ENCODE measurements at regions not wholly inside any gene's neighbourhood (a gene's known extent, or its start where the extent isn't known, plus 50 kb on each side); places are given as distances from the start of the nearest gene placed in this dataset.

DNA sequence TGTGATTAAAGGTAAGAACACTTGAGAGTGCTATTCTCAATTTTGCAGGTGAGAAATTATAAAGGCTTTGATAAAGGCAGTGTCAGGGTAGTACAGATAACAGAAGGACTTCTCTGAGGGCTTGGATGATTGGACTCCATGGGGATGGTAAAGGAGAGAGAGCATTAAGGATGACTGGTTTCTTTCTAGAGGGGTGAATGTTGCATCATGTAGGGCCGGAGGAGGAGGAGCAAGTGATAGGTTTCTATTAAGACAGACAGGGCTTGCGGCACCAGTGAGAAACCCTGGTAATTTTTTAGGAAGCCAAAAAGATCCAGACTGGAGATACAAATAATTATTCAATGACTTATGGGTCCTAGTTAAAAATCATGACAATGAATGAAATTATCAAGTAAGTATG, 230.7 kb upstream of the MME start:
- TF ChIP-seq CREB1 (IDR thresholded peaks at IDR 0.05; ENCODE audit: low read depth): no peak
- TF ChIP-seq, protein P1, sequence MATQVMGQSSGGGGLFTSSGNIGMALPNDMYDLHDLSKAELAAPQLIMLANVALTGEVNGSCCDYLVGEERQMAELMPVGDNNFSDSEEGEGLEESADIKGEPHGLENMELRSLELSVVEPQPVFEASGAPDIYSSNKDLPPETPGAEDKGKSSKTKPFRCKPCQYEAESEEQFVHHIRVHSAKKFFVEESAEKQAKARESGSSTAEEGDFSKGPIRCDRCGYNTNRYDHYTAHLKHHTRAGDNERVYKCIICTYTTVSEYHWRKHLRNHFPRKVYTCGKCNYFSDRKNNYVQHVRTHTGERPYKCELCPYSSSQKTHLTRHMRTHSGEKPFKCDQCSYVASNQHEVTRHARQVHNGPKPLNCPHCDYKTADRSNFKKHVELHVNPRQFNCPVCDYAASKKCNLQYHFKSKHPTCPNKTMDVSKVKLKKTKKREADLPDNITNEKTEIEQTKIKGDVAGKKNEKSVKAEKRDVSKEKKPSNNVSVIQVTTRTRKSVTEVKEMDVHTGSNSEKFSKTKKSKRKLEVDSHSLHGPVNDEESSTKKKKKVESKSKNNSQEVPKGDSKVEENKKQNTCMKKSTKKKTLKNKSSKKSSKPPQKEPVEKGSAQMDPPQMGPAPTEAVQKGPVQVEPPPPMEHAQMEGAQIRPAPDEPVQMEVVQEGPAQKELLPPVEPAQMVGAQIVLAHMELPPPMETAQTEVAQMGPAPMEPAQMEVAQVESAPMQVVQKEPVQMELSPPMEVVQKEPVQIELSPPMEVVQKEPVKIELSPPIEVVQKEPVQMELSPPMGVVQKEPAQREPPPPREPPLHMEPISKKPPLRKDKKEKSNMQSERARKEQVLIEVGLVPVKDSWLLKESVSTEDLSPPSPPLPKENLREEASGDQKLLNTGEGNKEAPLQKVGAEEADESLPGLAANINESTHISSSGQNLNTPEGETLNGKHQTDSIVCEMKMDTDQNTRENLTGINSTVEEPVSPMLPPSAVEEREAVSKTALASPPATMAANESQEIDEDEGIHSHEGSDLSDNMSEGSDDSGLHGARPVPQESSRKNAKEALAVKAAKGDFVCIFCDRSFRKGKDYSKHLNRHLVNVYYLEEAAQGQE (IDR thresholded peaks at IDR 0.05; ENCODE audit: low read depth): no peak
- TF ChIP-seq TEAD4 (IDR thresholded peaks at IDR 0.05): no peak
- no peak for TF ChIP-seq EGR1 (IDR thresholded peaks at IDR 0.05)
- TF ChIP-seq EP300 (IDR thresholded peaks at IDR 0.05; ENCODE audit: borderline replicate concordance): no peak
